MM.1S (cell line): ENCODE measurements at regions not wholly inside any gene's neighbourhood (a gene's known extent, or its start where the extent isn't known, plus 50 kb on each side); places are given as distances from the start of the nearest gene placed in this dataset.

Experiments
- DNase-seq: peaks from one replicate; pipeline ENCODE4 v3.0.0-alpha.2; 2015
- H2AFZ ChIP-seq: fragments of 300-600 bp; sonication (generic); 2 replicates; pipeline ENCODE4 v1.6.0; 2016; ENCODE audit warnings: antibody characterized with exemption, low read length
- H3F3A ChIP-seq: fragments of 300-600 bp; sonication (generic); 2 replicates; pipeline ENCODE4 v1.6.1; 2016; ENCODE audit warnings: mild to moderate bottlenecking, antibody characterized with exemption, low read length, moderate library complexity, mixed read lengths; ENCODE audit not compliant: insufficient read depth
- H3K27ac ChIP-seq: fragments of 300-600 bp; sonication (generic); 2 replicates; pipeline ENCODE4 v1.5.1; 2016; ENCODE audit warnings: mild to moderate bottlenecking, low read length
- H3K27me3 ChIP-seq: fragments of 300-600 bp; sonication (generic); replicated peaks from 2 replicates; pipeline ENCODE4 v1.6.0; 2016; ENCODE audit warnings: low read length; ENCODE audit not compliant: insufficient read depth
- H3K36me3 ChIP-seq: fragments of 300-600 bp; sonication (generic); replicated peaks from 2 replicates; pipeline ENCODE4 v1.6.1; 2016; ENCODE audit warnings: mild to moderate bottlenecking, low read length, mixed read lengths; ENCODE audit not compliant: insufficient read depth
- H3K4me1 ChIP-seq: fragments of 300-600 bp; sonication (generic); 2 replicates; pipeline ENCODE4 v1.6.1; 2016; ENCODE audit warnings: low read length, mixed read lengths
- H3K4me2 ChIP-seq: fragments of 300-600 bp; sonication (generic); 2 replicates; pipeline ENCODE4 v1.6.0; 2016; ENCODE audit warnings: low read depth, low read length
- H3K4me3 ChIP-seq: fragments of 300-600 bp; sonication (generic); 2 replicates; pipeline ENCODE4 v1.5.1; 2016; ENCODE audit warnings: low read length, mixed read lengths
- H3K79me2 ChIP-seq: fragments of 300-600 bp; sonication (generic); 2 replicates; pipeline ENCODE4 v1.6.1; 2016; ENCODE audit warnings: mixed run types, low read length, mixed read lengths
- H3K9ac ChIP-seq: fragments of 300-600 bp; sonication (generic); 2 replicates; pipeline ENCODE4 v1.6.1; 2016; ENCODE audit warnings: low read length, mixed read lengths
- H3K9me2 ChIP-seq: fragments of 300-600 bp; sonication (generic); replicated peaks from 2 replicates; pipeline ENCODE4 v1.6.1; 2016; ENCODE audit warnings: mild to moderate bottlenecking, low read length, mixed read lengths; ENCODE audit not compliant: insufficient read depth
- H3K9me3 ChIP-seq: fragments of 300-600 bp; sonication (generic); replicated peaks from 2 replicates; pipeline ENCODE4 v1.6.1; 2016; ENCODE audit warnings: mild to moderate bottlenecking, low read length, mixed read lengths; ENCODE audit not compliant: insufficient read depth
- H4K20me1 ChIP-seq: fragments of 300-600 bp; sonication (generic); 2 replicates; pipeline ENCODE4 v1.6.1; 2016; ENCODE audit warnings: mild to moderate bottlenecking, low read length, moderate library complexity, mixed read lengths; ENCODE audit not compliant: insufficient read depth
- CTCF ChIP-seq: fragments of 300-600 bp; sonication (generic); IDR thresholded peaks from 2 replicates; pipeline ENCODE4 v1.5.1; 2016; ENCODE audit warnings: antibody characterized with exemption, low read length, mixed read lengths
- EZH2 ChIP-seq: fragments of 300-600 bp; sonication (generic); optimal IDR thresholded peaks from 2 replicates; pipeline ENCODE3; 2017; ENCODE audit warnings: low read depth, mild to moderate bottlenecking, antibody characterized with exemption, low read length, mixed read lengths
- EZH2phosphoT487 ChIP-seq: fragments of 300-600 bp; sonication (generic); IDR thresholded peaks from 2 replicates; pipeline ENCODE4 v1.6.1; 2018; ENCODE audit warnings: antibody characterized with exemption, low read length

DNA sequence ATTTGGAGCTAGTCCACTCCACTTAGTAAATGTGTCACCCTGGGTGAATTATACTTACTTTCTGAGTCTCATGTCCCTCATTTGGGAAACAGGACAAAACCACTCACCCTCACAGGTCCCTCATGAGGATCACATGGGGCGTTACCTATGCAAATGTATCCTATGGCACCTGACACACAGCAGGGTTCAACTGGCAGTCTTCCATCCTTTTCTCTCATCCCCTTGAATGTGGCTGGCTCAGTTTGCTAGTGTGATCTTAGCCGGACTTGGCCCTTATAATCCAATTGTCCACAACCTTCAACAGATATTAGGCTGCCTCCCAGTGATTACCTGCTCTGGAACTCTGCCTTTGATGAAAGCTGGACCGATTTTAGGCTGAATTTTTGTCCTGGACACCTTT is 308.8 kb downstream of the MAP2K6 start:
- no peaks in the 10 kb centered on the region for H3F3A ChIP-seq
- H4K20me1 ChIP-seq: no peaks in the 10 kb centered on the region
- DNase-seq: no peak
- TF ChIP-seq EZH2 (no peak), CTCF (no peak), EZH2phosphoT487 (no peak)
- no peak overlapping the region for H3K27ac ChIP-seq
- no peaks in the 10 kb centered on the region for H3K27me3 ChIP-seq
- H3K4me3 ChIP-seq: no peak overlapping the region
- no peak overlapping the region for H2AFZ ChIP-seq
- H3K4me1 ChIP-seq: no peaks in the 10 kb centered on the region
- no peaks in the 10 kb centered on the region for H3K9me2 ChIP-seq
- no peaks in the 10 kb centered on the region for H3K36me3 ChIP-seq
- no peak overlapping the region for H3K9ac ChIP-seq
- no peak overlapping the region for H3K4me2 ChIP-seq
- no peaks in the 10 kb centered on the region for H3K79me2 ChIP-seq
- H3K9me3 ChIP-seq: no peaks in the 10 kb centered on the region

GRCh38 chr17:69723741-69724140 is 309.2 kb downstream of the MAP2K6 start:
- Histone ChIP-seq H3K4me2 (no peak overlapping the region), H4K20me1 (no peaks in the 10 kb centered on the region), H3K36me3 (no peaks in the 10 kb centered on the region), H3K4me1 (no peaks in the 10 kb centered on the region), H3K79me2 (no peaks in the 10 kb centered on the region), H3K4me3 (no peak overlapping the region), H3K9me3 (no peaks in the 10 kb centered on the region), H3K9me2 (no peaks in the 10 kb centered on the region), H3K27me3 (no peaks in the 10 kb centered on the region), H3K27ac (no peak overlapping the region), H3F3A (no peaks in the 10 kb centered on the region), H2AFZ (no peak overlapping the region), H3K9ac (no peak overlapping the region)
- DNase-seq: no peak
- TF ChIP-seq EZH2phosphoT487 (no peak), EZH2 (no peak), CTCF (no peak)

- H3K4me3 ChIP-seq: no peak overlapping the region
- no peaks in the 10 kb centered on the region for H3K79me2 ChIP-seq
- no peaks in the 10 kb centered on the region for H3F3A ChIP-seq
- H3K4me2 ChIP-seq: no peak overlapping the region
- no peak overlapping the region for H3K27ac ChIP-seq
- no peak overlapping the region for H2AFZ ChIP-seq
- no peaks in the 10 kb centered on the region for H4K20me1 ChIP-seq
- no peaks in the 10 kb centered on the region for H3K9me2 ChIP-seq
- TF ChIP-seq EZH2 (no peak), EZH2phosphoT487 (no peak), CTCF (no peak)
- no peaks in the 10 kb centered on the region for H3K4me1 ChIP-seq
- no peaks in the 10 kb centered on the region for H3K36me3 ChIP-seq
- no peak overlapping the region for H3K9ac ChIP-seq
- H3K9me3 ChIP-seq: no peaks in the 10 kb centered on the region
- DNase-seq: no peak
- no peaks in the 10 kb centered on the region for H3K27me3 ChIP-seq
These were observed 309.7 kb downstream of the MAP2K6 start for GRCh38 chr17:69724238-69724637.

DNA sequence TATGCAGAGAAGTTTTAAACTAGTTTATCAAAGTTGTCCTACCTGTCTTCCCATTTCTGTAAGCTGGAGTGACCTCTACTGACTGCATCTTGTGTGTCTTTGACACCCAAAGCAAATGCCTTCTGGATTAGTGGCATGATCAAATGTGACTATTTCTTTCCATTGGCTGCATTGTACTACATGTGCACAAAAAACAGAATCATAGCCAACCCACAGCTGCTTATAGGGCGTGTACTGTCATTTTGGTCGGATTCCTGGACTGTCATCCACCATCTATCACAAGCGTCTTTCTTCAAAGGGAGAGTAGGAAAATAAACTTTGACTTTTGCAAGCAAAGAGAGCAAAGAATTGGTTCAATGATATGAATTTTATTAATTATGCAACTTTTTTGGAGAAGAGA is 310.6 kb downstream of the MAP2K6 start:
- Histone ChIP-seq H3K4me1 (no peaks in the 10 kb centered on the region), H3K9me3 (no peaks in the 10 kb centered on the region), H3K27ac (no peak overlapping the region), H3K9ac (no peak overlapping the region), H3K36me3 (no peaks in the 10 kb centered on the region), H4K20me1 (no peaks in the 10 kb centered on the region), H3K27me3 (no peaks in the 10 kb centered on the region), H3K79me2 (no peaks in the 10 kb centered on the region), H3K9me2 (no peaks in the 10 kb centered on the region), H3K4me2 (no peak overlapping the region), H3K4me3 (no peak overlapping the region), H3F3A (no peaks in the 10 kb centered on the region), H2AFZ (no peak overlapping the region)
- DNase-seq: no peak
- no peak for TF ChIP-seq EZH2phosphoT487
- TF ChIP-seq EZH2: no peak
- TF ChIP-seq CTCF: no peak
